ENCODE measurements at regions not wholly inside any gene's neighbourhood (a gene's known extent, or its start where the extent isn't known, plus 50 kb on each side); places are given as distances from the start of the nearest gene placed in this dataset.
"Not testable (repeated sequence)": the region's sequence is repeated elsewhere in the genome, so short reads cannot be mapped to it uniquely, and the experiment has no call there.

GRCh38 chr2:111445191-111445929 is 324.6 kb downstream of the BCL2L11 start:
- H3K27ac ChIP-seq (ENCODE audit: low read depth, low read length); H3K27me3 ChIP-seq (ENCODE audit: control insufficient read depth in 2 of 2, insufficient read depth in 2 of 2, low read length in 2 of 2); CTCF ChIA-PET; intact Hi-C loops (cut with micrococcal nuclease); ATAC-seq; H3K4me3 Mint-ChIP-seq; H3K4me3 ChIP-seq (ENCODE audit: low read length); DNase-seq; H3K9me3 ChIP-seq (ENCODE audit: control insufficient read depth in 2 of 3, low read length in 3 of 3); POLR2A ChIA-PET; H3K36me3 ChIP-seq (ENCODE audit: control insufficient read depth in 2 of 3, insufficient read depth in 3 of 3, low read length in 3 of 3); H3K9me3 Mint-ChIP-seq; H3K4me1 ChIP-seq (ENCODE audit: control insufficient read depth in 2 of 2, insufficient read depth in 2 of 2, low read length in 2 of 2); H3K27ac Mint-ChIP-seq; H3K36me3 Mint-ChIP-seq; H3K27me3 Mint-ChIP-seq; H3K4me1 Mint-ChIP-seq: not testable (repeated sequence)

DNA sequence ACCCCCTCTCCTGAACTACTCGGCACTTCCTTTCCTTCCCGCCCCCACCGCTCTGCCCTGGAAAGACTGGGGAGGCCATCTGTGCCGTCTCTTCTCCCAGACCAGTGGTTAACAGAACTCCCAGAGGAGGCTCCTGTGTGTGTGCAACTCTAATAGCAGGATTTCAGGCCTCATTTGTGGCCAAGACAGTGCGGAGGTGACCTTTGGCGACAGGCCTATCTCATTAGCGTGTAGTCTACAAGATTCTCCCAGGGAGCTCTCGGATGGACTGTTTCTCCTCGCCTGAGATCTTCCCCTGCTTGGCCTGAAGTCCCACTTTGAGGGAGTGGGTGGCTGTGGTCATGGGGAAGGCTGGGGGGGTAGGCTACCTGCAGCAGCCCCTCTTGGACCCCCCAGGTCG is 325.2 kb downstream of the BCL2L11 start:
- CTCF ChIA-PET, result not testable (repeated sequence)

DNA sequence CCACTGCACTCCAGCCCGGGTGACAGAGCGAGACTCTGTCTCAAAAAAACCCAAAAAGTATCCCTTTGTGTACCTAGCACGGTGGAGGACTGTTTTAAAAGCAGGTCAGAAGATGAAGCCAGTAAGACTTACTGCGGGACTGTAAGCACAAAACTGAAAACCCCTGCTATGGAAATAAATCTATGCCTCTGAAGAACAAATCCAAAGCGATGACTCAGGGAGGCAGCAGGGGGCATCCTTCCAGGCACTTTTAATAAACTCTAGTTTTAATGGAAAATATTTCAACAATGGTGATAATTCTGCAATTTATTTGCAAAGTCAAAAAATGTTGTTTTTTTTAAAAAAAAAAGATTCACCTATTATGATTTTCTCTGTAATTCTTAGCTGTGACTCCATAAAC is 326.8 kb downstream of the BCL2L11 start:
- H3K27me3 Mint-ChIP-seq; CTCF ChIA-PET; DNase-seq; H3K4me1 Mint-ChIP-seq; intact Hi-C loops (cut with micrococcal nuclease); H3K4me3 Mint-ChIP-seq; ATAC-seq; H3K9me3 ChIP-seq (ENCODE audit: control insufficient read depth in 2 of 3, low read length in 3 of 3); H3K9me3 Mint-ChIP-seq; H3K27me3 ChIP-seq (ENCODE audit: control insufficient read depth in 2 of 2, insufficient read depth in 2 of 2, low read length in 2 of 2); H3K4me3 ChIP-seq (ENCODE audit: low read length); H3K36me3 Mint-ChIP-seq; POLR2A ChIA-PET; H3K36me3 ChIP-seq (ENCODE audit: control insufficient read depth in 2 of 3, insufficient read depth in 3 of 3, low read length in 3 of 3); H3K4me1 ChIP-seq (ENCODE audit: control insufficient read depth in 2 of 2, insufficient read depth in 2 of 2, low read length in 2 of 2); H3K27ac ChIP-seq (ENCODE audit: low read depth, low read length); H3K27ac Mint-ChIP-seq: not testable (repeated sequence)

More for the DNA sequence above, 325.2 kb downstream of the BCL2L11 start:
- intact Hi-C loops (cut with micrococcal nuclease); H3K4me1 Mint-ChIP-seq; DNase-seq; H3K9me3 ChIP-seq (ENCODE audit: control insufficient read depth in 2 of 3, low read length in 3 of 3); H3K27me3 ChIP-seq (ENCODE audit: control insufficient read depth in 2 of 2, insufficient read depth in 2 of 2, low read length in 2 of 2); POLR2A ChIA-PET; H3K27ac ChIP-seq (ENCODE audit: low read depth, low read length); ATAC-seq; H3K4me1 ChIP-seq (ENCODE audit: control insufficient read depth in 2 of 2, insufficient read depth in 2 of 2, low read length in 2 of 2); H3K36me3 ChIP-seq (ENCODE audit: control insufficient read depth in 2 of 3, insufficient read depth in 3 of 3, low read length in 3 of 3); H3K27ac Mint-ChIP-seq; H3K4me3 ChIP-seq (ENCODE audit: low read length); H3K27me3 Mint-ChIP-seq; H3K36me3 Mint-ChIP-seq; H3K4me3 Mint-ChIP-seq; H3K9me3 Mint-ChIP-seq: not testable (repeated sequence)

GRCh38 chr2:111448796-111449195 is 328.1 kb downstream of the BCL2L11 start:
- H3K4me1 Mint-ChIP-seq; H3K36me3 ChIP-seq (ENCODE audit: control insufficient read depth in 2 of 3, insufficient read depth in 3 of 3, low read length in 3 of 3); H3K9me3 ChIP-seq (ENCODE audit: control insufficient read depth in 2 of 3, low read length in 3 of 3); POLR2A ChIA-PET; ATAC-seq; H3K36me3 Mint-ChIP-seq; H3K4me1 ChIP-seq (ENCODE audit: control insufficient read depth in 2 of 2, insufficient read depth in 2 of 2, low read length in 2 of 2); H3K9me3 Mint-ChIP-seq; H3K4me3 Mint-ChIP-seq; H3K27ac Mint-ChIP-seq; DNase-seq; CTCF ChIA-PET; H3K27me3 Mint-ChIP-seq; H3K27ac ChIP-seq (ENCODE audit: low read depth, low read length); H3K27me3 ChIP-seq (ENCODE audit: control insufficient read depth in 2 of 2, insufficient read depth in 2 of 2, low read length in 2 of 2); H3K4me3 ChIP-seq (ENCODE audit: low read length); intact Hi-C loops (cut with micrococcal nuclease): not testable (repeated sequence)

DNA sequence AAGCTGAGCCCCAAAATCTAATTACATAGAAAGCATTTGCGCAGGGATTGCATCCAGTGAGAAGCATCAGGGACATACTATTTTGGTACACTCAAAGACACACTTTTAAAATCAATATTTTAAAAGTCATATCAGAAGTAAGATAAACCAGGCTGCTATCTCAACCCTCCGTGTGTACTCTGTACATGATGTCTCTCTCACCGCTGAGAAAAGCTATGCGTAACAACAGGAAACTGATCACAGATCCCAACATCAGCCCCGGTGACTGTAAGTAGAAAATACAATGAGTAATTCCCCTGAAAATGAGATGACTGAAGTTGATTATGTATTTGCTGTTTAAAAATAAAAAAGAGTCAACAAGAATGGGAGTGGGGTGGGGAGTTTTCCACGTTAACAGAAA is 329.8 kb downstream of the BCL2L11 start:
- H3K4me3 ChIP-seq (ENCODE audit: low read length); H3K9me3 Mint-ChIP-seq; H3K36me3 Mint-ChIP-seq; H3K27ac ChIP-seq (ENCODE audit: low read depth, low read length); H3K36me3 ChIP-seq (ENCODE audit: control insufficient read depth in 2 of 3, insufficient read depth in 3 of 3, low read length in 3 of 3); H3K27me3 Mint-ChIP-seq; H3K4me1 ChIP-seq (ENCODE audit: control insufficient read depth in 2 of 2, insufficient read depth in 2 of 2, low read length in 2 of 2); DNase-seq; H3K27me3 ChIP-seq (ENCODE audit: control insufficient read depth in 2 of 2, insufficient read depth in 2 of 2, low read length in 2 of 2); CTCF ChIA-PET; POLR2A ChIA-PET; H3K4me3 Mint-ChIP-seq; H3K9me3 ChIP-seq (ENCODE audit: control insufficient read depth in 2 of 3, low read length in 3 of 3): not testable (repeated sequence)
- peaks cover 0 to 11% (median 0%) of the 10 kb centered on the region in 7 donors for H3K4me1 Mint-ChIP-seq
- ATAC-seq, result peak; percentile 74
- peak overlapping the region in 1 of 9 donors; percentile 29 for H3K27ac Mint-ChIP-seq
- intact Hi-C loops (cut with micrococcal nuclease), result loop anchor here in 1 of 2 donors (10.0 kb wide), 1 partner anchor 336 kb away; no protein-coding TSS in a partner anchor

DNA sequence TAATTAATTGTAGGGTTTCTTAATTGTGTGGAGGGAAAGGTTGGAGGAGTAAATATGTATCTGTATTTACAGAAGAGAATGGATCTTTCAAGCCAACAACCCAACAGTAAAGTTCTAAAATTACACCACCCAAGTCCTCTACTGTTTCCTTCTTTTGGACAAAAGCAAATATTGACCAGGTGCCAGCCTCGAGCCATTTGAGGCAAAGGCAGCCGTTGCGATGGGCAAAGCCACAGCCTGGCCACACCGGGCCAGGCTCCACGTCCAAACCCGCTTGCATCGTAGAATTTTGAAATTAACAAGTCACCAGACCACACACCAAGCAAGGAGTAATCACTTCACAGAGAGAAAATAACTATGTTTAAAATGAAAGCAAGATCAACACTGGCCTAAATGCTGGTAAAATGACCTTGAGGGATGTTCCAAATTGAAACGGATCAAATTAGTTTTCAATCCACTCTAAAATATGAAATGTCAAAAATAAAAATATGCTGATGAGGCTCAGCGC is 331.0 kb downstream of the BCL2L11 start:
- H3K4me3 Mint-ChIP-seq; H3K27me3 Mint-ChIP-seq; H3K4me1 ChIP-seq (ENCODE audit: control insufficient read depth in 2 of 2, insufficient read depth in 2 of 2, low read length in 2 of 2); CTCF ChIA-PET; H3K9me3 ChIP-seq (ENCODE audit: control insufficient read depth in 2 of 3, low read length in 3 of 3); H3K4me3 ChIP-seq (ENCODE audit: low read length); H3K9me3 Mint-ChIP-seq; ATAC-seq; H3K27me3 ChIP-seq (ENCODE audit: control insufficient read depth in 2 of 2, insufficient read depth in 2 of 2, low read length in 2 of 2); POLR2A ChIA-PET; H3K27ac ChIP-seq (ENCODE audit: low read depth, low read length); H3K36me3 Mint-ChIP-seq; H3K36me3 ChIP-seq (ENCODE audit: control insufficient read depth in 2 of 3, insufficient read depth in 3 of 3, low read length in 3 of 3); DNase-seq: not testable (repeated sequence)
- peaks cover 0 to 15% (median 0%) of the 10 kb centered on the region in 7 donors for H3K4me1 Mint-ChIP-seq
- H3K27ac Mint-ChIP-seq, result peak overlapping the region in 1 of 9 donors; percentile 29
- intact Hi-C loops (cut with micrococcal nuclease), result loop anchor here in 1 of 2 donors (10.0 kb wide), 1 partner anchor 337 kb away; no protein-coding TSS in a partner anchor

- H3K4me1 ChIP-seq (ENCODE audit: control insufficient read depth in 2 of 2, insufficient read depth in 2 of 2, low read length in 2 of 2); H3K27me3 ChIP-seq (ENCODE audit: control insufficient read depth in 2 of 2, insufficient read depth in 2 of 2, low read length in 2 of 2); H3K27ac ChIP-seq (ENCODE audit: low read depth, low read length); H3K9me3 Mint-ChIP-seq; CTCF ChIA-PET; H3K4me3 ChIP-seq (ENCODE audit: low read length); H3K4me3 Mint-ChIP-seq; POLR2A ChIA-PET; ATAC-seq; H3K36me3 Mint-ChIP-seq; H3K9me3 ChIP-seq (ENCODE audit: control insufficient read depth in 2 of 3, low read length in 3 of 3); H3K36me3 ChIP-seq (ENCODE audit: control insufficient read depth in 2 of 3, insufficient read depth in 3 of 3, low read length in 3 of 3); H3K27me3 Mint-ChIP-seq: not testable (repeated sequence)
- Mint-ChIP-seq H3K27ac (peak overlapping the region in 1 of 9 donors; percentile 29), H3K4me1 (peaks cover 0 to 15% (median 0%) of the 10 kb centered on the region in 7 donors)
- peak in 1 of 9 donors; percentile 31 for DNase-seq
- intact Hi-C loops (cut with micrococcal nuclease), result loop anchor here in 1 of 2 donors (10.0 kb wide), 1 partner anchor 337 kb away; no protein-coding TSS in a partner anchor
These were observed 331.5 kb downstream of the BCL2L11 start for GRCh38 chr2:111452208-111452607.
